ENCODE measurements at regions not wholly inside any gene's neighbourhood (a gene's known extent, or its start where the extent isn't known, plus 50 kb on each side); places are given as distances from the start of the nearest gene placed in this dataset.

- Histone ChIP-seq H3K9ac (ENCODE audit: low read depth, low read length) (no peak overlapping the region), H3K4me2 (ENCODE audit: low read depth, low read length) (no peak overlapping the region), H3K9me3 (ENCODE audit: control insufficient read depth, insufficient read depth, low read length) (peaks cover 2% of the 10 kb centered on the region; the same call in 1 of the 2 replicates), H4K91ac (ENCODE audit: insufficient read depth, low read depth, low read length) (no peak overlapping the region), H3K14ac (replicated peaks; ENCODE audit: low read depth, low read length) (no peak overlapping the region), H3K27ac (ENCODE audit: insufficient read depth, low read length) (no peak overlapping the region), H3K79me1 (ENCODE audit: low read depth in 1 of 2, low read length in 2 of 2) (no peaks in the 10 kb centered on the region), H3K9me1 (ENCODE audit: insufficient read depth, low read length) (no peaks in the 10 kb centered on the region; the same call in 1 of the 2 replicates), H3K4ac (ENCODE audit: low read depth, low read length) (no peak overlapping the region), H3K56ac (ENCODE audit: extremely low read depth, insufficient read depth, low read length) (no peak overlapping the region), H3K4me1 (ENCODE audit: control insufficient read depth, insufficient read depth, low read length) (peaks cover 9% of the 10 kb centered on the region), H4K20me1 (ENCODE audit: insufficient read depth, low read length) (no peaks in the 10 kb centered on the region), H3K36me3 (ENCODE audit: control insufficient read depth, insufficient read depth, low read length) (no peaks in the 10 kb centered on the region), H3K27me3 (ENCODE audit: control insufficient read depth, insufficient read depth, low read length) (no peaks in the 10 kb centered on the region), H4K5ac (ENCODE audit: low read depth, low read length) (no peak overlapping the region), H3K4me3 (ENCODE audit: insufficient read depth, low read depth, low read length) (no peak overlapping the region), H3K18ac (ENCODE audit: low read depth, low read length) (no peak overlapping the region), H2AFZ (replicated peaks; ENCODE audit: low read length, poor library complexity) (no peak overlapping the region), H2AK5ac (ENCODE audit: low read depth, low read length) (no peak overlapping the region), H2BK5ac (ENCODE audit: low read depth, low read length, poor library complexity, severe bottlenecking) (no peak overlapping the region), H2BK120ac (ENCODE audit: low read depth, low read length) (no peak overlapping the region), H3K23ac (ENCODE audit: low read depth, low read length) (no peak overlapping the region), H2AK9ac (replicated peaks; ENCODE audit: low read depth, low read length, poor library complexity) (no peak overlapping the region), H2BK20ac (ENCODE audit: low read depth, low read length) (no peak overlapping the region), H4K8ac (ENCODE audit: low read depth in 2 of 2, low read length in 2 of 2) (no peak overlapping the region), H2BK15ac (ENCODE audit: low read depth, low read length) (no peak overlapping the region)
- peak; percentile 61 for TF ChIP-seq MAFK (IDR thresholded peaks at IDR 0.05; ENCODE audit: low read depth, low read length)
- no peak for TF ChIP-seq CTCF (conservative IDR thresholded peaks at IDR 0.05; ENCODE audit: low read depth, low read length)
- ChIA-PET POLR2A (ENCODE audit: unreplicated experiment) (no interaction called here), CTCF (no interaction called here)
- DNase-seq (no peak), ATAC-seq (ENCODE audit: low read depth) (no peak)
- intact Hi-C loops (cut with micrococcal nuclease), result loop anchor here (5.0 kb wide), 1 partner anchor 480 kb away; no protein-coding TSS in a partner anchor
- no TSS peak for BruUV-seq (replicated peaks)
- dilution Hi-C loops (cut with HindIII; ENCODE audit: low sequenced_read_pairs, unreplicated experiment), result no loop called here
- WGBS, 2 experiments (ENCODE audit: extremely low coverage in 2 of 2, insufficient read length in 1 of 2), result no CpG with 5 or more reads among the region's 3 CpGs
- in situ Hi-C loops (cut with MboI; ENCODE audit: low sequenced_read_pairs), result no loop called here
These were observed 340.0 kb upstream of the ETAA1 start for GRCh38 chr2:67057123-67057522.

Data from IMR-90 (cell line).